GM18502 (cell line): ENCODE measurements at regions not wholly inside any gene's neighbourhood (a gene's known extent, or its start where the extent isn't known, plus 50 kb on each side); places are given as distances from the start of the nearest gene placed in this dataset.
A peak's percentile ranks its signal among the peaks of the same experiment; 100 is the strongest.

Source experiments
- ATAC-seq: cut with Tn5 transposase; IDR thresholded peaks from one replicate; pipeline ENCODE4 v1.9.1; 2021; ENCODE audit warnings: mild to moderate bottlenecking; ENCODE audit not compliant: unreplicated experiment, poor library complexity

DNA sequence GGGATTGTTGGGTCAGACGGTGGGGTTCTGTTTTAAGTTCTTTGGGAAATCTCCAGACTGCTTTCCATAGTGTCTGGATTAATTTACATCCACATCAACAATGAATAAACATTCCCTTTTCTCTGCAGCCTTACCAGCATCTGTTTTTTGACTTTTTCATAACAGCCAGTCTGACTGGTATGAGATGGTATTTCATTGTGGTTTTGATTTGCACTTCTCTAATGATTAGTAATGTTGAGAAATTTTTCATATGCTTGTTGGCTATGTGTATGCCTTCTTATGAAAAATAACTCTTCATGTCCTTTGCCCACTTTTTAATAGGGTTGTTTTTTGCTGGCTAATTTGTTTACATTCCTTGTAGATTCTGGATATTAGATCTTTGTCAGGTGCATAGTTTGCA is 140.8 kb upstream of the CNTN1 start:
- ATAC-seq: no peak

DNA sequence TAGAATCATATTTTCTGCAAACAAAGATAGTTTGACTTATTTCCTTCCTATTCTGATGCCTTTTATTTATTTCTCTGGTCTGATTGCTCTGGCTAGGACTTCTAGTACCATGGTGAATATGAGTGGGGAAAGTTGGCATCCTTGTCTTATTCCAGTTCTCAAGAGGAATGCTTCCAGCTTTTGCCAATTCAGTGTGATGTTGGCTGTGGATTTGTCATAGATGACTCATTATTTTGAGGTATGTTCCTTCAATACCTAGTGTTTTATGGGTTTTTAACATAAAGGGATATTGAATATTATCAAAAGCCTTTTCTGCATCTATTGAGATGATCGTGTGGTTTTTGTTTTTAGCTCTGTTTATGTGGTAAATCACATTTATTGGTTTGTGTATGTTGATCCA is 139.4 kb upstream of the CNTN1 start:
- ATAC-seq: no peak

DNA sequence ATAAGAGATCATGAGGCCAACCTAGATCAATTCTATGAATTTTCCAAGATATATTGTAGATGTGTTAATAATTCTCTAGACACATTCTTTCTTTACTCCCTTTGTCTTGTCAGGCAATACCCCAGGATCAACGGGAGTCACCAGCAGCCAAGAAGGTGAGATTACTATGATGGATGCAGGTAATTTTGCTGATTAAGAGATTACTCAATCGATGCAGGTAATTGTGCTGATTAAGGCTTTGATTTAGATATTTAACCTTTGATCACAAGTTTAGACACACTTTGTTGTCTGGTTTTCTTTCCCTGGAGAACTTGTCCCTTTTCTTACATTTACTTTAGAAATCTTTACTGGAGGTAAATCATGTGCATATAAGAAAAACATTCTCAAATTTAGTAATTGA is 134.3 kb upstream of the CNTN1 start:
- no peak for ATAC-seq

DNA sequence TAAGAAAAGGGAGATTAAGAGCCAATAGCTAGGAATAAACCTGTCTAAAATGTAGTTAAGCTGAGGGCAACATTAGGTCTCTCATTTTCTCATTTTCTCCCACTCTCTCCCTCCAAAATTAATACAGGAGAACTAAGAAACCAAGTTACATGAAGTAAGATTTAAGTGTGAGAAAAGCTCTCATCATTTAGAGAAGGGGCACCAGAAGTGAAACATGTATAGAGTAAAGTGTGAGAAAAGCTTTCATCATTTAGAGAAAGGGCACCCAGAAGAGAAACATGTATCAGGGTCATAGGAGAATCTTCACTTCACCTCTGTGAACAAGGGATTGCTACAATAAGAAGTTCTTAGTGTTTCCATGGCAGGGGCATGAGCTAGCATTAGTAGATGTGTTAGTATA is 132.4 kb upstream of the CNTN1 start:
- peak; percentile 71 for ATAC-seq

DNA sequence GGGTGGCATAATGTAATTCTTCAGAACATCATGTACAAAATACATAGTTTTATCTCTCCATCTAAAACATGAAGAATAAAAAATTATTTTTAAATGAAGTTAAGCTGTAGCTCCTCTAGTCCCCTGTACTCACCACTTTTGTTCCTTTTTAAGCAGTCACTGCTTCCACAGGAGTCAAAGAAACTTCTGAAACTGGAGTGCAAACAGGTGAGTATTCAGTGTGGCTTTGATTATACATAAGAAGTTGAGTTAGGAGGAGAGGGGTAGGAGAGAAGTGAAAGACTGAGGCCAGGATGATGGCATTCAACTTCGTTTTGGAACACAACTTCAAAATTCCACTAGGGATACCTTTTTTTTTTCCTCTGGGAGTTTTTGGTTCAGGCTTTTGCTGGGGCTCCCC is 131.4 kb upstream of the CNTN1 start:
- ATAC-seq: peak; percentile 39

DNA sequence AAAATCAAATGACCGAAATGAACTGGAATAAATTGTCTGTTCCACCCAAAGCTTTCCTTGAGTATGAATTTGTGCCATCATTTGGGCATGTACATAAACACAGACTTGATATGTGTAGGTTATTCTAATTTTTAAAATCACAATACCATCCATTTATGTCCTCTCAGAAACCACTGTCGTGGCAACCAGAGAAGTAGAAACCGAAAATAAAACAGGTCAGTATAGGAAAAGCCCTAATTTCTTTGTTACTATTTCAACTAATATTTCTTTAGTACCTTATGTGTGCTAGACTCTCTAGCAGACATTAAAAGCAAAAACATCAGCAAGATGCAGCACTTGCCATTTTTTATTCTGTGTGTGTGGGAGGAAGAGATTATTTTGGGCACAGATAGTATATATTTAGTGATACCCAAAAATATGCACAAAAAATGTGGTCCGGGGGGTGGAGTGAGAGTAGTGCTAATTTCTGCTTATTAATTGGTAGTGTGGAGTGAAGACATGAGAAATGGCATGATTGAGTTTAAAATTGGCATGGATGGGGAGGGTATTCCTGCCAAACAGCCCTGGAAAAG is 130.8 kb upstream of the CNTN1 start:
- ATAC-seq: peak; percentile 50

DNA sequence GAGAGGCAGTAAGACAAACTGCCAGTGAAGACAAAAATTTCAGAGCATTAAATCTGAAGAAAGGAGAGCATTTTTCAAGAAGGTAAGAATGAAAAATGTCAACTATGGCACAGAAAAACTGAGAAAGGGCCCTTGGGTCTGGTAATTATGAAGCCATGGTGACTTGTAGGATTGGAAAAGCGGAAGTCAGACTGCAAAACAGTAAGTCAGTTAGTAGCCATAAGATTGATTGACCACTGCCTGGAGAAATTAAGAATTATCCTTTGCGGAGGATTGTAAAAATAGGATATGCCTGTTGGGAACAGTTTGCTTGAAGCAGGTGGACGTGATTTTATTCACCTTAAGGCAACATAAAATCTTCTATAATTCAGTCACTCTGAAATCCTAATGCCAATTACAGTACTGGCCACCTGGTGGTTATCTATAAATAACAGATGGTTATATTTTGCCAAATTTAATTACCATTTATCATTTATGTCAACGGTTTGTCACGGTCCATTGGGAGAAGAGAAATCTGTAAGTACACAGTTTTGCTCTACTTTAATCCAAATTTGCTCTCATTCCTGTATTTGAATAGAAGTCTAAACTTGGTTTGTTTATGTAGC is 127.1 kb upstream of the CNTN1 start:
- ATAC-seq: no peak

DNA sequence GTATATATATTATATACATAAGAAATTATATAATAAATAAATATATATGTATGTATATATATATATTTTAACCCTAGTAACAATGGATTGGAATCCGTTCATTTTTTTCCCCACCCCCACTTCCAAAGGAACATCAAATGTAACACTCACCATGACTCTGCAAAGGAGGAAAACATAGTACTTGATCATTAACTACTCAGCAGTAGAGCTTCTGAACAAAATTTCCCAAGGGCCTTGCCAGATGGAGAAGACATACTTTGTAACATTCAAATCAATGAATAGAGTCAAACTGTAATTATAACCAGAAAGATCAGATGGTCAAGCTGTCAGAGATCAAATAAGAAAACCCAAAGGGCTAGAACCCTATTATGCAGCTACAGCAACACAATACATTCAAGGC is 126.0 kb upstream of the CNTN1 start:
- no peak for ATAC-seq

DNA sequence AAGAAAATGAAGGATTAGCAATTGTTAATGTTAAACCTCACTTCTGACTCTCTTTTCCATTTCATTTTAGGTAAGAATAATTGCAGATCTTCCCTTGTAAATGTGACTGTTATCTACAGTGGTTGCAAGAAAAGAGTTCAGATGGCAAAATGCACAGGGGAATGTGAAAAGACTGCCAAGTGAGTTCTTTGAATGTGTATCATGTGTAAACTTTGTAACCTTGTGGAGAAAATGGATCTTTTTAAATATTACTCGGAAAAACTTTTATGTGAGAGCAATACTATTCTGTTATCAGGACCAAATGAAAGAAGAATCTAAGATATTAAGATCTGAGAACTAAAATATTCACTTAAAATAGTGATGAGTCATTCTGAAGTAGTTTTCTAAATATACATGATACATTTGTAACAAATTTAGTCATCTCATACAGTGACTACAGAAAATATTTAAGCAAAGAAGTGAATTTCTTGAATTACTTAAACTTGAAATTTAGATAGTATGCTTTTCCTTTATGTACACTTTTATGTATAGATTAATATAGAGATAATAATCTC is 122.5 kb upstream of the CNTN1 start:
- no peak for ATAC-seq

DNA sequence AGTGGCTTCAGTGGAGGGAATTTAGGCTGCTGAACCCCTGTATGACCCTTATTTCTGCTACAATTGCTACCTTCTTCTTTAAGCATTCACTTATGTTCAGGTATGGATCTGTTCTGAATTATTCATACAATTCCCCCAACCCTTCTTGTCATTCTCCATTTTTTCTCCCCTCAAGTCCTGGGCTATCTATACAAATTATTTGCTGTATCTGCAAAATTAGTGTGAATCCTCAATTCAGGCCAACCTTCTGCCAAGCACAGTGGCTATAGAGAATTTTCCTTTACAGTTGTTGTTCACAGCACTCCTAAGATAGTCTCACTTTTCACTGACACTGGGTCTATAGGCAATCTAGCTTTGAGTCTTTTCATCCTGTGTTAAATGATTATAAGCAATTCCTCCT is 119.2 kb upstream of the CNTN1 start:
- ATAC-seq: no peak

DNA sequence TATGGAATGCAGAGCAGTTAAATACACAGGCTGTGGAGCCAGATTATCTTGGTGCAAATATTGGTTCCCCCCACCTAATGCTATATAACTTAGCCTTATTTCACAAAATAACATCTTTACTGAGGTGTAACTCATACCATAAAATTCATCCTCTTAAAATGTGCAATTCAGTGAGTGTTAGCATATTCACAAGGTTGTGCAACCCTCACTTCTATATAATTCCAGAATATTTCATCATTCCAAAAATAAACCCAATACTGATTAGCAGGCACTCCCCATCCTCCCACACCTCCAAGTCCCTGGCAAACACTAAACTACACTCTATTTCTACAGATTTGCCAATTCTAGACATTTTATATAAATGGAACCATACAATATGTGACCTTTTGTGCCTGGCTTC is 116.3 kb upstream of the CNTN1 start:
- ATAC-seq: no peak

DNA sequence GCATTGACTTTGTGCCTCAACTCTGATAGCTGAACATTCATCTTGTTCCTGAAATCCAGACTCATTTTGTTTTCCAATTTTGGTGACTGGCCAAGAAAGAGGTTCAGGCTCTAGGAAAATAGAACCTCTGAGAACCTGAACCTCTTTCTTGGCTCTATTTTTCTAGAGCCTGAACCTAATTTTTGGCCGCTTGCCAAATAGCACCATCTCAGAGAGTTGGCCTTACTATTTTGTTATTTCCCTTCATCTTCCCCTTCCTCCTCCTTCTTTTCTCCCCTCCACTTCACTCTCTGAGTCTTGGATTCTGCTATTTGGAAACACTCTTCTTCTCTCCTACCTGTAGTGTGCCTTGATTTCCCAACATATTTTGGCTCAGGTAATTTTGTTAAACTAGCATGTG is 114.4 kb upstream of the CNTN1 start:
- no peak for ATAC-seq

DNA sequence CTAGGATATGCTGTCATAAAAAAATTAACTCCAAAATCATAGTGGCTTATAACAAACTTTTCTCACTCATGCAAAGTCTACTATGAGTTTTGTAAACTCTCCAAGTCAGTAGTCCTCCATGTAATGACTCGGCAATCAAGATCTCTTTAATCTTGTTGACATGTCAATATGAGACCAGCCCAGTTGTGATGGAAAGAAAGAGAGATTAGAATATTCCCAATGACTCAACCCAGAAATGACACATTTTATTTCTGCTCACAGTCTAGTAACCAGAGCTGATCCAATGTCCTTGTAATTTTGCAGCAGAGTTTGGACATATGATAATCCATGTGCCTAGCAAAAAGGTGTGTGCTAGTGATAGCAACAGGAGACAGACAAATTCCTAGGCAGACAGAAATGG is 112.6 kb upstream of the CNTN1 start:
- no peak for ATAC-seq

DNA sequence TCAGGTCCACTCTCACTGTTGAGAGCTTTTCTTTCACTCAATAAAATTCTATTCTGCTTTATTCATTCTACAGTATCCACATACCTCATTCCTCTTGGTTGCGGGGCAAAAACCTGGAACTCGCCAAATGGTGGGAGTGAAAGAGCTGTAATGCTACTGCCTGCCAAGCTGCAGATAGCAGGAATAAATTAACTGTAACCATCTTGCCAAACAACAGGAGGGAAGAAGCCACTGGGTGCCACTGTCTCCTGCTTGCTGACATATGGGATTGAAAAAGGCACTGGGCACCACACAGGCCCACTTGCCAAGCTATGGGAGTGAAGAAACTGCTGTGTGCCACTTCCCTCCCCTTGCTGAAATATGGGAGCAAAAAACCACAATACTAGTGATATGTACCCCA is 111.9 kb upstream of the CNTN1 start:
- no peak for ATAC-seq

DNA sequence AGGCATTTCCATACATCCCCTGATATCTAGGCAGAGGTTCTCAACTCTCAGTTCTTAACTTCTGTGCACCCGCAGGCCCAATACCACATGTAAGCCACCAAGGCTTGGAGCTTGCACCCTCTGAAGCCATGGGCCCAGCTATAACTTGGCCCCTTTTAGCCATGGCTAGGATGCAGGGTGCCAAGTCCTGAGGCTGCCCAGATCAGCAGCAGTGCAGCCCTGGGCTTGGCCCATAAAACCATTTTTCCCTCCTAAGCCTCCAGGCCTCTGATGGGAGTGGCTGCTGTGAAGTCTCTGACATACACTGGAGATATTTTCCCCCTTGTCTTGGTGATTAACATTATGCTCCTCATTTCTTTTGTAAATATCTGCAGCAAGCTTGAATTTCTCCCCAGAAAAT is 110.3 kb upstream of the CNTN1 start:
- no peak for ATAC-seq

DNA sequence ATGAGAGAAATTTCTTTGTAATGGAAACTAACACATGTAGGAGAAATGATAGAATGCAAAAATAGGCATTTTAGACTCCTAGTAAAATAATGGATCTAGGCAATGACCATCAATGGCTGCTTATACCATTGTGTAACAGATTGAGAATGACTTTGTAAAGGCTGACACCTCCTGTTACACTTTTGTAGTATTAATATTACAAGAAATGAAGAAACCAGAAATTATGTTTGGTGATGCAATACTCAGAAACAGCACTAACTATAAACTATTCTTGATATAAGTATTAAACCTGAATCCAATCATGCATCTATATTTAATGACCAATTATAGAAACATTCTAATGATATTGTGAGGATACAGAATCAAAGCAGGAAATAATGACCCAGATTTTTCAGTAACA is 108.5 kb upstream of the CNTN1 start:
- ATAC-seq: no peak

DNA sequence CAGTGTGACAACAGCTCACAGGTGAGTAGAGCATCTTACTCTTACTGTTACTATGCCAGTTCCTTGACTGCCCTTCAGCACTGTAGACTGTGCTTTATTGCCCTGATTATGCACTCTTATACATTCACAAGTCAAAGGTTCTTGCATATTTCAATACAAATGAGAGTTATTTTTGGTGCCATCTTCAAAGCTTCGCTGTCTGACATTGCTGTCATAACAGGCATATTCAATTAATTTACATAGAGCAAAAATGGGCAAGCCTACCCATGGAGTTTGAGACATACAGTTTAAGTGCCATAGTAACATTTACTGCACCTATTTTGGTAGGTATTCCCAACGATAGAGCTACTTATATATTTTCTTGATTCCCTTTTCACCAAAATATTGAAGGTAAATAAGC is 107.5 kb upstream of the CNTN1 start:
- ATAC-seq: no peak

DNA sequence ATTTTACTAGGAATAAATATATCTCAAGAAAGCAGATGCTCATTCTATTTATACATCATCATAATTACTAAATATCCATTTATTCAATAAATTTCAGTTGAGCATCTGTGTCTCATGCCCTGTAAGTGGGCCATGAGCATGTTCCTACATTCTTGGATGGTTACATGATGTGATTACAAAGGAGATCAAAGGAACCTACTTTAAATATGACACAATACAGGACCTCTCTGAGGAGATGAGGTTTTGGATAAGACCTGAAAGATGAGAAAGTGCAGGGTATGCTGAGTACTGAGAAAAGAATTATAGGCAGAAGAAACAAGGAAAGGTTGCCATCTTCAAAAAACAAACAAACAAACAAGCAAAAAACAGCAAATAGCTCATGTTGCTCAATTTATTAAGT is 105.4 kb upstream of the CNTN1 start:
- ATAC-seq: no peak

DNA sequence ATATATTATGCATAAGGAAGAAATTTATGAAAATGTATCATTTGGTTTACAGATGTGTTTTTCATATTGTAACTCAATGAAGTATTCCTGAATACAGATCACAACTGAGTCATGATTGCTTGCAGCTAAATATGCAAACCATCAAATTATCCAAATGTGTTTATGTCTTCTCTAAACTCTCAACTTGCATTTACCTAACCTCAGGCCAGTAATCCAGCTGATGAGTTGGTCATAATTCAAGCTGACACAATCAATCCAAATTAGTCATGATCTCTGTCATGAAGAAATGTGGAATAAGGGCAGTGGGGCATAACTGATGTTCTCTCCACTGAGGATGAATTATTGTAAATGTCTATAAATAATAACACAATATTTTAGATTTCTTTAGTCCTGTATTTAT is 104.8 kb upstream of the CNTN1 start:
- ATAC-seq: no peak

DNA sequence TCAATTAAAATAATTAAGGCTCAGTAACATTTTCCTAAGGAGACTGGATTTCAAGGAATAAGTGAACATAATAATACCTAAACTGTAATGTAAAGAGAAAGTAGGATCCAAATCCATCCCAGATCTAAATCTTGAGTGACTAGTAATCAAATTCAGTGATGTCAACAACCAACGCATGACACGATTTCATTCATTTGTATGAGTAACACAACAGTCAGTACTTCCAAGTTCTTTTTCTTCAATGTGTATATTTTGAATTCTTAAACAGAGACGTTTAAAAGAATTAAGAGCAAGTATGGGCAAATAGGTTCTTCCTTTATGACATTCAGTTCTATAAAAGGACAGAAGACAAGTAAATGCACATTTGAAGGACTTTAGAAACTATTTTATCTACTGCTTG is 104.3 kb upstream of the CNTN1 start:
- ATAC-seq: no peak

DNA sequence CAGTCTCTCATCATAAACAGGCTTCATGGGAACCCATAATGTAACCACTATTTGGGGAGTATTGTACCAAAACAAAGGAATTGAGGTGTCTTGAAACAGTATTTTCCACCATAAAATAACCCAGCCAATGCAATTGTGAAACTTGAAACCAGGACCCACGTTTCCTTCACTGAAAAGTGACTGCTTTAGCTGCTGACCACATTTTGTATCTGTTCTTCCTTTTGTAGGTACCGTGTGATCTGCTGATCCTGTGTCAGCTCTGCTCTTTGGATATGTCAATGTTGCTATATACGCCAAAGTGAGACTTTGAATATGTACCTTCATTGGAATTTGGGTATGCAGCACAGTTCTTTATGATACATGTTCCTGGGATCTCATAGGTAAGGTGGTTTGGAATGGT is 95.1 kb upstream of the CNTN1 start:
- no peak for ATAC-seq

DNA sequence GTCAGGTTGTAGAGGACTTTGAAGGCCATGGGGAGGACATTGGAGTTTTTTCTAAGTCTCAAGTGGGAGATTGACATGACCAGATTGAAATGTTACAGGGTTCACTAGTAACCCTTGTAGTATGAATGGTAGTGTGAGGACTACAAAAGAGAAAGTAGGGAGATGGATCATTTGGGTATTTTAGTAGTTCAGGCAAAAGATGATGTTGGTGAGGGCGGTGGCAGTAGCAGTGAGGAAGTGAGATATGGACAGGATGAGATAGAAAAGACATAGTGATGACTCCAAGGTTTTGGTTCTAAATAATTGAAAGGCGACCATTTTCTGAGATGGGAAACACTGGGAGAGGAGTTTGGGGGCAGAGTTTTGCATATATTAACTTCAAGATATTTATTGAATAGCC is 94.2 kb upstream of the CNTN1 start:
- ATAC-seq: no peak

DNA sequence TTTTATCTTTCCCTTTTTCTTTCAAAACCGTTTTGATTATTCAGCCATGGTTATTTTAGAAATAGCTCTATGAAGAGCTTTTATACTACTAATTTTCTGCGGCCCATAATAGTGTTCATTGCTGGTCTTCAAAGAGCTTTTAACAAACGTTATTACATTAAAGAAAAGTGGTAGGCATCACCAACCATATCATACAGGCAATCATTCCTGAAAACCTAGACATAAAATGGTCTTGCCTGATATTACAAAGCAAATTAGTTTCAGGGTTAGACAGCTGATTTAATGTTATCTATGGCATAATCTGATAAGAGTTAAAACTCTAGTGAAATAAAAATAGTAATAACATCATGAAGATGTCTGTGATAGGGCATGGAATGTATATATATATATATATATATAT is 89.7 kb upstream of the CNTN1 start:
- no peak for ATAC-seq
